Dermis blood vessel endothelial cell (primary cell): ENCODE measurements at regions not wholly inside any gene's neighbourhood (a gene's known extent, or its start where the extent isn't known, plus 50 kb on each side); places are given as distances from the start of the nearest gene placed in this dataset.
A peak's percentile ranks its signal among the peaks of the same experiment; 100 is the strongest.
"Not testable (repeated sequence)": the region's sequence is repeated elsewhere in the genome, so short reads cannot be mapped to it uniquely, and the experiment has no call there.

Experiments
- DNase-seq: peaks from one replicate; pipeline ENCODE4 v3.0.0; 2010

GRCh38 chr11:7143908-7144307, 55.1 kb downstream of the RBMXL2 start:
- peak; percentile 62 for DNase-seq

DNA sequence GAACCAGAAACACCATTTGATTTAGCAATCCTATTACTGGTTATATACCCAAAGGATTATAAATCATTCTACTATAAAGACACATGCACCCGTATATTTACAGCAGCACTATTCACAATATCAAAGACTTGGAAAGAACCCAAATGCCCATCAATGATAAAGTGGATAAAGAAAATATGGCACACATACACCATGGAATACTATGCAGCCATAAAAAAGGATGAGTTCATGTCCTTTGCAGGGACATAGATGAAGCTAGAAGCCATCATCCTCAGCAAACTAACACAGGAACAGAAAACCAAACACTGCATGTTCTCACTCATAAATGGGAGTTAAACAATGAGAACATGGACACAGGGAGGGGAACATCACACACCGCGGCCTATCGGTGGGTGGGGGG, 61.3 kb downstream of the RBMXL2 start:
- DNase-seq, result not testable (repeated sequence)

GRCh38 chr11:7154881-7155361, 66.1 kb downstream of the RBMXL2 start:
- no peak for DNase-seq

DNA sequence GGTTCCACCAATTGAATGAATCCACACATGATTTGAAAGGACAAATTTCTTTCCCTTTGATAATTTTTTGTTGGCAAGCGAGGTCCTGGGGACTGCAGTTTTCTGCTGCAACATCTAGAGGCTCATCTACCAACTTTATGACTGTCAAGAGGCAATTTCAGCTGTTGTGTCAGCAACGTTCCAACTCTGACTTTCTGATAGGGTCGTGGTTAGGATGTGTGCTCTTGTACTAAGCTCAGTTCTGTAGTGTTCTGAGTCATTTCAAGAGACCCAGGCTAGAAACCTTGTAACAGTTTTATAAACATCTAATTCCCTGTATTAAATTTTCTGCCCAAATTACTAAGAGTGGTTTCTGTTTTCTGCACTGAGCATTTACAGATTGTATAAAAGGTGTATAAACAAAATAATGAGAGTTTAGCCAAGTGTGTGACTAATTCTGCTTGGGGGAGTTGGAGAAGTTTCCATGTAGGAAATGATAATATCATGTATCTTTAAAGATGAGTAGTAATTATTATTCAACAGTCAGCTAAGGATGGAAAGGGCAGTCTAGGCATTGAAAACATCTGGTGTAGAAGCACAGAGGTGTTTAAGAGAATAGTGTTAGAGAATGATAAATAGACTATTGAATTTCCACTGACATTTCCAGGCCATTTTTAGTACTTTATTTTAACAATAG, 72.2 kb downstream of the RBMXL2 start:
- no peak for DNase-seq

- DNase-seq, result no peak
Measured at GRCh38 chr11:7165911-7166310, 77.1 kb downstream of the RBMXL2 start.

- peak; percentile 11 for DNase-seq
Measured at GRCh38 chr11:7167976-7168740, 79.4 kb downstream of the RBMXL2 start.

DNA sequence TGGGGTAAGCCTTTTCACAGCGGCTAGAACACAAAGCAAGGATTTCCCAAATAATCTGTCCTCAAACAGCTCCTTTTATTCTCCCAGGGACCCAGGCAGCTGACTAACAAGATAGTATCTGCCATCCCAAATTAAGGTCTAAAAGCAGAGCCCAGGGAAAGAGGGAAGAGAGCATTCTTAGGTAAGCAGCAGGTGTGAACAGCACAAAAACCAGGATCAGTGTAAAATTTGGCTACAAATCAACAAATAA, 79.9 kb downstream of the RBMXL2 start:
- DNase-seq, result no peak

DNA sequence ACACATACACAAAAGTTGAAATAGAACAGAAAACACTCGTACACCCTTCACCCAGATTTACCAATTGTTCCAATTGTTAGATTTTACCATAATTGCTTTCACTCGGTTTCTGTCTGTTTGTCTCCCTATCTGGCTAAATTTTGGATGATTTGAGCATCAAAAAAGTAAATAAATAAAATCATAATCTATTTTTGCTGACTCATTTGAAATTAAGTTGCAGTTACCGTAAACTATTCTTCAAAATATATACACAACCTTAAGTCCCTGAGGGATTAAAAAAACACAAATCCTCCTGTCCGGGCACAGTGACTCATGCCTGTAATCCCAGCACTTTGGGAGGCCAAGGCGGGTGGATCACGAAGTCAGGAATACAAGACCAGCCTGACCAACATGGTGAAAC, 81.3 kb upstream of the SYT9 start:
- DNase-seq, result no peak

- DNase-seq, result no peak
Measured at GRCh38 chr11:7175007-7175406, 76.7 kb upstream of the SYT9 start.

DNA sequence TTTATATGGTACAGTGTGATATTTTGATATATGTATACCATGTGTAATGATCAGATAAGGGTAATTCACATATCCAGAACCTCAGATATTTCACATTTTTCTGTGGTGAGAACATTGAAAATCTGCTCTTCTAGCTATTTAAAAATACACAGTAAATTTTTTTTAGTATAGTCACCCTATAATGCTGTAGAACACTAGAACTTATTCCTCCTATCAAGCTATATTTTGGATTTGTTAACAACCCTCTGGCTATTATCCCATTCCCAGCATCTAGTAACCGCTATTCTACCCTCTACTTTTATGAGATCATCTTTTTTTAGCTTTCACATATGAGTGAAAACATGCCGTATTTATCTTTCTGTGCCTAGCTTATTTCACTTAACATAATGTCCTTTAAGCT, 65.5 kb upstream of the SYT9 start:
- DNase-seq, result no peak

DNA sequence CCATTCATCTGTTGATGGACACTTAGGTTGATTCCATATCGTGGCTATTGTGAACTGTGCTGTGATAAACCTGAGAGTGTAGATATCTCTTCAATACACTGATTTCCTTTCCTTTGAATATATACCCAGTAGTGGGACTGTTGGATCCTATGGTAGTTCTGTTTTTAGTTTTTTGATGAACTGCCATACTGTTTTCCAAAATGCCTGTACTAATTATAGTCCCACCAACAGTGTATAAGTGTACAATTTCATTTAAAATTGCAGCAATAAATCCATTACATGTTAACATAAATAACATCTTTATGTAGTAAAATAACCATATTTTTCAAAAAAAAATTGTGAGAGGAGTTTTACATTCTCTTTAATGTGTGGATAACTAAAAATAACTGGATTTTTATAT, 65.0 kb upstream of the SYT9 start:
- no peak for DNase-seq

GRCh38 chr11:7192785-7193184, 58.9 kb upstream of the SYT9 start:
- not testable (repeated sequence) for DNase-seq

DNA sequence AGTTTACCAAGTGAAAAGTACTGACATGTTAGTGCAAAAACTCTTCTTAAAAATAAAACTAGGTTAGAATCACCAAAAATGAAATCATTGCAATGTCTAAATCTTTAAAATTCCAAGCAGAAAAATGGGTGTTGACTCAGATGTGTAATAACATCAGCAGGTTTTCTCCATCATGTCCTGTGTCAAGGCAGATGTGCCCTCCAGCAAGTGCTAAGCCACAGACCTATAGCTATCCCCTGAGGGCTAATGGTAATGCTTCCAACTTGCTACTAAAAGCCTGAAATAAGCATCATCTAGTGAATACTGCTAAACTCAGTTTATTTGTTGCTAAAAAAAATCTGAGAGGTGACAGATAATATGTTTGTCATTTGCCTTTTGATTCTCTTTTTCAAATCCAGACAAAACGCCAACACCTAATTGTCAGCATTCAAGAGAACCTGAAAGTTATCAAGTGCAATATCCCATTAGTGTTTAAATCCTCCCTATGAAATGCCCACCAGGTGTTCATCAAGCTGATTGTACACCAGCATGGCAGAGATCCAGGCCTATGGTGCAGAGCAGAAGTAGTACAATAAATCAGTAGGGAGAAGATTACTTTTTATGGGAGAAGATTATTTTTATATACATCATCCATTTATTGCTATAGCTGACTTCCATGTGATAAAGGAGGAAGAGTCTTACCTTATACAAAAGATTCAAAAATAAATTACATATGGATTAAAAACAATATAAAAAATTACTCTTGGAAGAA, 55.1 kb upstream of the SYT9 start:
- DNase-seq, result no peak

DNA sequence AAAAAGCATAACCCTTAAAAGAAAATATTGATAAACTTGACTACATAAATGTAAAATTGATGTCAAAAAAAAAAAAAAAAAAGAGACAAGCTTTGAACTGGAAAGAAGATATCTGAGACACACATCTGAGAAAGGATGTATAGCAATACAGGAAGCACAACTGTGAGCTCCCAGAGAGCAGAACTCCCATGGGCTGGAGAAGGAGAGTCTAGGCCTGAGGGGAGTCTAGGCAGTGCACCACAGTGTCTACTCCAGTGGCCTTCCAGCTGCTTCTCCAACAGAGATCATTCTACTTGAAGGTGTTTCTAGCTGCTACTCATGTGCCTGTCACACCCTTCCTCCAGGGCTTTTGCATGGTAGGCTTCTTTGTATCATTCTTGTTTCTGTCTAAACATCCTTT, 54.2 kb upstream of the SYT9 start:
- no peak for DNase-seq
